GM19452 (cell line): ENCODE measurements at regions not wholly inside any gene's neighbourhood (a gene's known extent, or its start where the extent isn't known, plus 50 kb on each side); places are given as distances from the start of the nearest gene placed in this dataset.
"Not testable (repeated sequence)": the region's sequence is repeated elsewhere in the genome, so short reads cannot be mapped to it uniquely, and the experiment has no call there.

Experiments used
- ATAC-seq: cut with Tn5 transposase; IDR thresholded peaks from one replicate; pipeline ENCODE4 v1.9.1; 2021; ENCODE audit not compliant: unreplicated experiment

- no peak for ATAC-seq
Measured at GRCh38 chr10:117601716-117602115, 59.2 kb downstream of the EMX2 start.

- no peak for ATAC-seq
Measured at GRCh38 chr10:117603081-117603480, 60.5 kb downstream of the EMX2 start.

- no peak for ATAC-seq
Measured at GRCh38 chr10:117603726-117604125, 61.2 kb downstream of the EMX2 start.

GRCh38 chr10:117609095-117609795, 66.7 kb downstream of the EMX2 start:
- no peak for ATAC-seq

GRCh38 chr10:117609796-117610170, 67.2 kb downstream of the EMX2 start:
- ATAC-seq: no peak

GRCh38 chr10:117610321-117610720, 67.8 kb downstream of the EMX2 start:
- no peak for ATAC-seq

GRCh38 chr10:117612113-117612512, 69.6 kb downstream of the EMX2 start:
- no peak for ATAC-seq

GRCh38 chr10:117615649-117616048, 73.1 kb downstream of the EMX2 start:
- ATAC-seq: no peak

GRCh38 chr10:117616179-117616578, 73.6 kb downstream of the EMX2 start:
- ATAC-seq: no peak

- ATAC-seq: no peak
Measured at GRCh38 chr10:117617086-117617485, 74.5 kb downstream of the EMX2 start.

GRCh38 chr10:117617659-117618058, 75.1 kb downstream of the EMX2 start:
- ATAC-seq: no peak

GRCh38 chr10:117619223-117619622, 76.7 kb downstream of the EMX2 start:
- no peak for ATAC-seq

GRCh38 chr10:117619707-117620405, 77.3 kb downstream of the EMX2 start:
- ATAC-seq: no peak

GRCh38 chr10:117621196-117621595, 78.7 kb downstream of the EMX2 start:
- no peak for ATAC-seq

GRCh38 chr10:117621795-117622420, 79.4 kb downstream of the EMX2 start:
- ATAC-seq: no peak

- ATAC-seq: no peak
Measured at GRCh38 chr10:117622471-117623184, 80.1 kb downstream of the EMX2 start.

- no peak for ATAC-seq
Measured at GRCh38 chr10:117626228-117626627, 83.7 kb downstream of the EMX2 start.

- no peak for ATAC-seq
Measured at GRCh38 chr10:117627561-117627960, 85.0 kb downstream of the EMX2 start.

GRCh38 chr10:117629717-117630116, 87.2 kb downstream of the EMX2 start:
- not testable (repeated sequence) for ATAC-seq

GRCh38 chr10:117631276-117632145, 89.0 kb downstream of the EMX2 start:
- no peak for ATAC-seq

- no peak for ATAC-seq
Measured at GRCh38 chr10:117632406-117632805, 89.9 kb downstream of the EMX2 start.
